Mammary epithelial cell (primary cell): ENCODE measurements at regions not wholly inside any gene's neighbourhood (a gene's known extent, or its start where the extent isn't known, plus 50 kb on each side); places are given as distances from the start of the nearest gene placed in this dataset.

Experiments
- EZH2 ChIP-seq: IDR thresholded peaks from 2 replicates; pipeline ENCODE4 v1.6.1; 2012; ENCODE audit warnings: low read length, inconsistent platforms, borderline replicate concordance
- TF ChIP-seq, protein P1 (sequence below), 2 donors: IDR thresholded peaks in 1 of 2; conservative IDR thresholded peaks in 1 of 2; 2 replicates each; pipeline ENCODE4 v1.5.1; 2011 to 2012; ENCODE audit warnings: inconsistent platforms in 2 of 2, low read length in 2 of 2, mild to moderate bottlenecking in 2 of 2, control low read depth in 1 of 2, low read depth in 1 of 2; ENCODE audit not compliant: insufficient read depth in 1 of 2; ENCODE audit errors: extremely low read depth in 1 of 2

DNA sequence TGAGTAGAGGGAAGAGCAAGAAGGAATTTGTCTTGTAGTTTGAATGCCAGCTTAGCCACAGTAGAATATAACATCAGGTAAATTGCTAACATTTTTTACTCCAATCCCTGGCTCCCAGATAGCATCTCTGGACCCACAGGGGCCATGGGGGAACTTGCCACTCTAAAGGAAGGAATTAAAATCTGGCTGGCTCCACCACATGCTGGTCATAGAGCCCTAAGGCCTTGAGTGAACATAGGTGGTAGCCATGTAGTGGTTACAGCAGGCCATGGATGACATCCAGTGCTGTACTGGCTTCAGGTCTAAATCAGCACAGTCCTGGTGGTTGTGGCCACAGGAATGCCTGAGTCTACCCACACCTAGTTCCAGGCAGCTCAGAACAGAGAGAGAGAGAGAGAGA lies 109.9 kb upstream of the RGMB start:
- TF ChIP-seq, protein P1, sequence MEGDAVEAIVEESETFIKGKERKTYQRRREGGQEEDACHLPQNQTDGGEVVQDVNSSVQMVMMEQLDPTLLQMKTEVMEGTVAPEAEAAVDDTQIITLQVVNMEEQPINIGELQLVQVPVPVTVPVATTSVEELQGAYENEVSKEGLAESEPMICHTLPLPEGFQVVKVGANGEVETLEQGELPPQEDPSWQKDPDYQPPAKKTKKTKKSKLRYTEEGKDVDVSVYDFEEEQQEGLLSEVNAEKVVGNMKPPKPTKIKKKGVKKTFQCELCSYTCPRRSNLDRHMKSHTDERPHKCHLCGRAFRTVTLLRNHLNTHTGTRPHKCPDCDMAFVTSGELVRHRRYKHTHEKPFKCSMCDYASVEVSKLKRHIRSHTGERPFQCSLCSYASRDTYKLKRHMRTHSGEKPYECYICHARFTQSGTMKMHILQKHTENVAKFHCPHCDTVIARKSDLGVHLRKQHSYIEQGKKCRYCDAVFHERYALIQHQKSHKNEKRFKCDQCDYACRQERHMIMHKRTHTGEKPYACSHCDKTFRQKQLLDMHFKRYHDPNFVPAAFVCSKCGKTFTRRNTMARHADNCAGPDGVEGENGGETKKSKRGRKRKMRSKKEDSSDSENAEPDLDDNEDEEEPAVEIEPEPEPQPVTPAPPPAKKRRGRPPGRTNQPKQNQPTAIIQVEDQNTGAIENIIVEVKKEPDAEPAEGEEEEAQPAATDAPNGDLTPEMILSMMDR (conservative IDR thresholded peaks at IDR 0.05 in 1 of 2, IDR thresholded peaks at IDR 0.05 in 1 of 2; ENCODE audit: extremely low read depth in 1 of 2, insufficient read depth in 1 of 2, low read depth in 1 of 2, low read length in 2 of 2): no peak
- no peak for TF ChIP-seq EZH2
